ENCODE measurements at regions not wholly inside any gene's neighbourhood (a gene's known extent, or its start where the extent isn't known, plus 50 kb on each side); places are given as distances from the start of the nearest gene placed in this dataset.
"Not testable (repeated sequence)": the region's sequence is repeated elsewhere in the genome, so short reads cannot be mapped to it uniquely, and the experiment has no call there.

DNA sequence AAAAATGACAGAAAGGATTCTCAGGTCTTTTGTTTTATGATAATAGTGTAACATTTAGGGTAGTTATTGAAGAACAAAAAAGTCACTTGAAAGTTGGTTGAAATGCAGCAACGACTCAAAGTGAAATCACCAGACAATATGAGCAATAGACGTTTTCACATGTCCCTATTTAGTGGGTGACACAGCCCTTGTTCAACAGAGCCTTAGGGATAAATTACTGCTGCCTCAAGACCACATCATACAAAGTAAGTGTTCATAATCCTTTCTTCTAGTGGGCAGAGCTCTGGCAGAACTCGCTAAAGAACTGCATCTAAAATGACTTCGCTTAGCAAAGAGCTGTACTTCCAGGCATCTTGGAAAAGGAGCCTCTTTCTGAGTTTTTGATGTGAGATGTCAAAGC is 128.5 kb upstream of the LMNTD1 start:
- intact Hi-C loops (cut with DNase I) = no loop called here
- Histone ChIP-seq H3K27me3 (no peaks in the 10 kb centered on the region), H3K36me3 (no peaks in the 10 kb centered on the region), H3K4me1 (no peaks in the 10 kb centered on the region), H3K9me3 (no peaks in the 10 kb centered on the region), H3K27ac (replicated peaks in 1 of 4) (no peak overlapping the region), H3K4me3 (no peak overlapping the region)
- DNase-seq (ENCODE audit: extremely low spot score) = no peak
- TF ChIP-seq POLR2AphosphoS5 (IDR thresholded peaks at IDR 0.05) = no peak
- TF ChIP-seq, protein P1, sequence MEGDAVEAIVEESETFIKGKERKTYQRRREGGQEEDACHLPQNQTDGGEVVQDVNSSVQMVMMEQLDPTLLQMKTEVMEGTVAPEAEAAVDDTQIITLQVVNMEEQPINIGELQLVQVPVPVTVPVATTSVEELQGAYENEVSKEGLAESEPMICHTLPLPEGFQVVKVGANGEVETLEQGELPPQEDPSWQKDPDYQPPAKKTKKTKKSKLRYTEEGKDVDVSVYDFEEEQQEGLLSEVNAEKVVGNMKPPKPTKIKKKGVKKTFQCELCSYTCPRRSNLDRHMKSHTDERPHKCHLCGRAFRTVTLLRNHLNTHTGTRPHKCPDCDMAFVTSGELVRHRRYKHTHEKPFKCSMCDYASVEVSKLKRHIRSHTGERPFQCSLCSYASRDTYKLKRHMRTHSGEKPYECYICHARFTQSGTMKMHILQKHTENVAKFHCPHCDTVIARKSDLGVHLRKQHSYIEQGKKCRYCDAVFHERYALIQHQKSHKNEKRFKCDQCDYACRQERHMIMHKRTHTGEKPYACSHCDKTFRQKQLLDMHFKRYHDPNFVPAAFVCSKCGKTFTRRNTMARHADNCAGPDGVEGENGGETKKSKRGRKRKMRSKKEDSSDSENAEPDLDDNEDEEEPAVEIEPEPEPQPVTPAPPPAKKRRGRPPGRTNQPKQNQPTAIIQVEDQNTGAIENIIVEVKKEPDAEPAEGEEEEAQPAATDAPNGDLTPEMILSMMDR (IDR thresholded peaks at IDR 0.05) = no peak
- TF ChIP-seq EP300 (IDR thresholded peaks at IDR 0.05) = no peak
- TF ChIP-seq POLR2A (IDR thresholded peaks at IDR 0.05; ENCODE audit: low read depth) = no peak
- 93% methylated on average over 4 of the region's 4 CpGs for WGBS

DNA sequence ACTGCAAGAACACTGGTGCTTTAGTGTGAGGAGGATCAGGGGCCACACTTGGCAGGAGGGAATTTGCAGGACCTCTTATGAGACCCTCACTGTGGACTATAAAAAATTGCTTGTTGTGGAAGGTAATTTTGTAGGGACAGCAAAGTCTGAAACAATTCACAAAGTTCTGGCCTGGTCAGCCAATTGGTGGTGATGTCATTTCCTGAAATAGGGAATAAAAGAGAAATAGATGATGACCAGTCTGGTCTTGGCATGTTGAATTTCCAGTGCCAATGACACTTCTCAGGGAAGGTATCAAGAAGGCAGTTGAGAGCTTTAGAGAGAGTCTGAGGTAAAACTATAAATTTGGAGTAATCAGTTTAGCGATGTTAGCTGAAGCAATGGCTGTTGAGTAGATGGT is 129.3 kb upstream of the LMNTD1 start:
- H3K27ac ChIP-seq (replicated peaks in 1 of 4) = no peak overlapping the region
- no peaks in the 10 kb centered on the region for H3K36me3 ChIP-seq
- intact Hi-C loops (cut with DNase I) = no loop called here
- WGBS = 97% methylated on average over 1 of the region's 1 CpG
- no peak overlapping the region for H3K4me3 ChIP-seq
- no peaks in the 10 kb centered on the region for H3K4me1 ChIP-seq
- H3K9me3 ChIP-seq = no peaks in the 10 kb centered on the region
- TF ChIP-seq EP300 (IDR thresholded peaks at IDR 0.05) (no peak), POLR2A (IDR thresholded peaks at IDR 0.05; ENCODE audit: low read depth) (no peak)
- no peaks in the 10 kb centered on the region for H3K27me3 ChIP-seq
- DNase-seq (ENCODE audit: extremely low spot score) = no peak

- no peak for DNase-seq (ENCODE audit: extremely low spot score)
- intact Hi-C loops (cut with DNase I) = no loop called here
- no peaks in the 10 kb centered on the region for H3K4me1 ChIP-seq
- no peak overlapping the region for H3K4me3 ChIP-seq
- H3K36me3 ChIP-seq = no peaks in the 10 kb centered on the region
- H3K27me3 ChIP-seq = no peaks in the 10 kb centered on the region
- no peaks in the 10 kb centered on the region for H3K9me3 ChIP-seq
- WGBS = 88% methylated on average over 1 of the region's 2 CpGs
- no peak for TF ChIP-seq EP300 (IDR thresholded peaks at IDR 0.05)
- TF ChIP-seq, protein P1 (IDR thresholded peaks at IDR 0.05) = no peak
- TF ChIP-seq POLR2A (IDR thresholded peaks at IDR 0.05; ENCODE audit: low read depth) = no peak
- no peak for TF ChIP-seq POLR2AphosphoS5 (IDR thresholded peaks at IDR 0.05)
- no peak overlapping the region for H3K27ac ChIP-seq (replicated peaks in 1 of 4)
These were observed 131.0 kb upstream of the LMNTD1 start for GRCh38 chr12:25684070-25684469.

GRCh38 chr12:25686351-25686750 is 133.3 kb upstream of the LMNTD1 start:
- Histone ChIP-seq H3K4me3 (no peak overlapping the region), H3K27me3 (no peaks in the 10 kb centered on the region), H3K9me3 (no peaks in the 10 kb centered on the region), H3K36me3 (no peaks in the 10 kb centered on the region), H3K27ac (replicated peaks in 1 of 4) (no peak overlapping the region), H3K4me1 (peaks cover 0 to 5% (median 0%) of the 10 kb centered on the region in 4 donors)
- 97% methylated on average over 5 of the region's 19 CpGs for WGBS
- DNase-seq (ENCODE audit: extremely low spot score) = no peak
- TF ChIP-seq EP300 (IDR thresholded peaks at IDR 0.05) (no peak), POLR2AphosphoS5 (IDR thresholded peaks at IDR 0.05) (no peak), POLR2A (IDR thresholded peaks at IDR 0.05; ENCODE audit: low read depth) (no peak)
- TF ChIP-seq, protein P1 (IDR thresholded peaks at IDR 0.05) = no peak
- intact Hi-C loops (cut with DNase I) = no loop called here

- no peaks in the 10 kb centered on the region for H3K36me3 ChIP-seq
- H3K4me3 ChIP-seq = no peak overlapping the region
- TF ChIP-seq POLR2A (IDR thresholded peaks at IDR 0.05; ENCODE audit: low read depth) (no peak), POLR2AphosphoS5 (IDR thresholded peaks at IDR 0.05) (no peak), EP300 (IDR thresholded peaks at IDR 0.05) (no peak)
- TF ChIP-seq, protein P1 (IDR thresholded peaks at IDR 0.05) = no peak
- H3K27ac ChIP-seq (replicated peaks in 1 of 4) = no peak overlapping the region
- intact Hi-C loops (cut with DNase I) = no loop called here
- no peaks in the 10 kb centered on the region for H3K9me3 ChIP-seq
- H3K4me1 ChIP-seq = peaks cover 0 to 5% (median 0%) of the 10 kb centered on the region in 4 donors
- WGBS = 94% methylated on average over 6 of the region's 6 CpGs
- DNase-seq (ENCODE audit: extremely low spot score) = no peak
- no peaks in the 10 kb centered on the region for H3K27me3 ChIP-seq
These were observed 134.1 kb upstream of the LMNTD1 start for GRCh38 chr12:25687226-25687625.

- H3K4me3 ChIP-seq; DNase-seq (ENCODE audit: extremely low spot score); H3K27me3 ChIP-seq; H3K9me3 ChIP-seq; H3K4me1 ChIP-seq; H3K36me3 ChIP-seq; intact Hi-C loops (cut with DNase I); H3K27ac ChIP-seq (replicated peaks in 1 of 4): not testable (repeated sequence)
- WGBS = 94% methylated on average over 9 of the region's 9 CpGs
These were observed 135.8 kb upstream of the LMNTD1 start for GRCh38 chr12:25688851-25689250.

All from esophagus muscularis mucosa (tissue), 4 donors.